ENCODE measurements at regions not wholly inside any gene's neighbourhood (a gene's known extent, or its start where the extent isn't known, plus 50 kb on each side); places are given as distances from the start of the nearest gene placed in this dataset.

GRCh38 chr6:78607189-78607588 lies 260.2 kb upstream of the IRAK1BP1 start:
- no peak for TF ChIP-seq PATZ1 (CRISPR knock-in tag; IDR thresholded peaks at IDR 0.05; ENCODE audit: borderline replicate concordance)
- TF ChIP-seq CREB5 (CRISPR knock-in tag; IDR thresholded peaks at IDR 0.05; ENCODE audit: low read depth), result no peak
- TF ChIP-seq ISL1 (CRISPR knock-in tag; IDR thresholded peaks at IDR 0.05), result no peak
- no peak for TF ChIP-seq SNAI2 (CRISPR knock-in tag; IDR thresholded peaks at IDR 0.05)

Measured in SK-N-SH treated with all-trans-retinoic acid at 6 μM for 48 hours (cell line).